H1 (cell line): ENCODE measurements at regions not wholly inside any gene's neighbourhood (a gene's known extent, or its start where the extent isn't known, plus 50 kb on each side); places are given as distances from the start of the nearest gene placed in this dataset.

Experiments used
- CHD1 ChIP-seq: IDR thresholded peaks from 2 replicates; pipeline ENCODE4 v1.6.1; 2012; ENCODE audit warnings: low read depth, low read length, improper control_type of control experiment
- JUND ChIP-seq: IDR thresholded peaks from 2 replicates; pipeline ENCODE4 v1.6.1; 2011; ENCODE audit warnings: mild to moderate bottlenecking, improper control_type of control experiment, low read length
- PHF8 ChIP-seq: fragments of 200-600 bp; sonication (generic); conservative IDR thresholded peaks from 2 replicates; pipeline ENCODE4 v1.7.1; 2012; ENCODE audit warnings: low read depth, mild to moderate bottlenecking, inconsistent platforms, low read length, moderate library complexity
- RXRA ChIP-seq: IDR thresholded peaks from 2 replicates; pipeline ENCODE4 v1.6.1; 2011; ENCODE audit warnings: low read depth, mild to moderate bottlenecking, low read length, moderate library complexity; ENCODE audit not compliant: insufficient read depth
- SIRT6 ChIP-seq: IDR thresholded peaks from one replicate; pipeline ENCODE4 v1.7.1; 2012; ENCODE audit warnings: low read length, inconsistent platforms
- TAF1 ChIP-seq: IDR thresholded peaks from 2 replicates; pipeline ENCODE4 v1.6.1; 2011; ENCODE audit warnings: mild to moderate bottlenecking, low read depth, low read length

DNA sequence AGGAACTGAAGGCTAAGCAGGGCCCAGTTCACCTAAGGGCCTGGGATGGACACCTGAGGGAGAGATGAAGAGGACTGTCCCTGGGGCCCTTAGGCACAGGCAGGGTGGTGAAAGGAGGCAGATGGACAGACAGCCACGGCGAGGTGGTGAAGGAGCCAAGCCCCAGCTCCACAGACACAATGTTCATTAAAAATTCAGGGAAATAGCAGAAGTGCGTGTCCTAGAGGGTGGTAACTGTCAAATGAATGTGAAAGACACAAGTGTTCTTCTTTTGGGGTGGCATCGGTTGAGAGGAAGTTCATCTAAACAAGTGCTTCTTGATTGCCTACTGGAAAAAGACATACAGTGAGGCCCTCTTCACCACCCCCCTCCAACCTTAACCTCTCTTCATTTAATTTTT lies 76.2 kb upstream of the SIX2 start (continued):
- TF ChIP-seq TAF1 (no peak), PHF8 (no peak), RXRA (no peak), SIRT6 (no peak), JUND (no peak), CHD1 (no peak)
